ENCODE measurements at regions not wholly inside any gene's neighbourhood (a gene's known extent, or its start where the extent isn't known, plus 50 kb on each side); places are given as distances from the start of the nearest gene placed in this dataset.

- no peaks in the 10 kb centered on the region for H3K4me1 ChIP-seq (ENCODE audit: low read length)
- no peaks in the 10 kb centered on the region for H3K9me3 ChIP-seq (ENCODE audit: low read length)
- H3K27me3 ChIP-seq (ENCODE audit: low read length): no peaks in the 10 kb centered on the region
- no peak for DNase-seq
- H2AFZ ChIP-seq (ENCODE audit: low read length): no peak overlapping the region
- H3K79me2 ChIP-seq (ENCODE audit: low read length): no peaks in the 10 kb centered on the region
- H3K4me3 ChIP-seq (ENCODE audit: low read length): no peak overlapping the region
- no peaks in the 10 kb centered on the region for H3K9me2 ChIP-seq (replicated peaks; ENCODE audit: insufficient read depth, low read length)
- no peak overlapping the region for H3K9ac ChIP-seq (ENCODE audit: low read length)
- H4K20me1 ChIP-seq (ENCODE audit: insufficient read depth, low read depth, low read length): no peaks in the 10 kb centered on the region
- no peaks in the 10 kb centered on the region for H3K36me3 ChIP-seq (ENCODE audit: insufficient read depth, low read length)
- H3K4me2 ChIP-seq (ENCODE audit: low read depth, low read length, poor library complexity, severe bottlenecking): no peak overlapping the region
- H3K27ac ChIP-seq (ENCODE audit: low read length): no peak overlapping the region
Measured at GRCh38 chr1:29500651-29501050, 264.3 kb downstream of the PTPRU start.

- no peaks in the 10 kb centered on the region for H3K9me3 ChIP-seq (ENCODE audit: low read length)
- no peaks in the 10 kb centered on the region for H3K9me2 ChIP-seq (replicated peaks; ENCODE audit: insufficient read depth, low read length)
- H4K20me1 ChIP-seq (ENCODE audit: insufficient read depth, low read depth, low read length): no peaks in the 10 kb centered on the region
- H3K9ac ChIP-seq (ENCODE audit: low read length): no peak overlapping the region
- no peak overlapping the region for H3K4me3 ChIP-seq (ENCODE audit: low read length)
- H3K36me3 ChIP-seq (ENCODE audit: insufficient read depth, low read length): no peaks in the 10 kb centered on the region
- no peak overlapping the region for H2AFZ ChIP-seq (ENCODE audit: low read length)
- no peaks in the 10 kb centered on the region for H3K27me3 ChIP-seq (ENCODE audit: low read length)
- no peaks in the 10 kb centered on the region for H3K4me1 ChIP-seq (ENCODE audit: low read length)
- no peak for DNase-seq
- H3K27ac ChIP-seq (ENCODE audit: low read length): no peak overlapping the region
- H3K4me2 ChIP-seq (ENCODE audit: low read depth, low read length, poor library complexity, severe bottlenecking): no peak overlapping the region
- H3K79me2 ChIP-seq (ENCODE audit: low read length): no peaks in the 10 kb centered on the region
Measured at GRCh38 chr1:29500041-29500440, 263.7 kb downstream of the PTPRU start.

- no peaks in the 10 kb centered on the region for H3K9me2 ChIP-seq (replicated peaks; ENCODE audit: insufficient read depth, low read length)
- DNase-seq: no peak
- no peaks in the 10 kb centered on the region for H4K20me1 ChIP-seq (ENCODE audit: insufficient read depth, low read depth, low read length)
- H3K36me3 ChIP-seq (ENCODE audit: insufficient read depth, low read length): no peaks in the 10 kb centered on the region
- H3K9ac ChIP-seq (ENCODE audit: low read length): no peak overlapping the region
- H3K9me3 ChIP-seq (ENCODE audit: low read length): no peaks in the 10 kb centered on the region
- H2AFZ ChIP-seq (ENCODE audit: low read length): no peak overlapping the region
- H3K4me3 ChIP-seq (ENCODE audit: low read length): no peak overlapping the region
- no peaks in the 10 kb centered on the region for H3K27me3 ChIP-seq (ENCODE audit: low read length)
- H3K79me2 ChIP-seq (ENCODE audit: low read length): no peaks in the 10 kb centered on the region
- H3K4me2 ChIP-seq (ENCODE audit: low read depth, low read length, poor library complexity, severe bottlenecking): no peak overlapping the region
- H3K4me1 ChIP-seq (ENCODE audit: low read length): no peaks in the 10 kb centered on the region
- no peak overlapping the region for H3K27ac ChIP-seq (ENCODE audit: low read length)
Measured at GRCh38 chr1:29499104-29499650, 262.9 kb downstream of the PTPRU start.

GRCh38 chr1:29498126-29499103 lies 262.1 kb downstream of the PTPRU start:
- H3K4me3 ChIP-seq (ENCODE audit: low read length): no peak overlapping the region
- H3K9me2 ChIP-seq (replicated peaks; ENCODE audit: insufficient read depth, low read length): no peaks in the 10 kb centered on the region
- no peak overlapping the region for H3K9ac ChIP-seq (ENCODE audit: low read length)
- no peak overlapping the region for H3K27ac ChIP-seq (ENCODE audit: low read length)
- H3K4me2 ChIP-seq (ENCODE audit: low read depth, low read length, poor library complexity, severe bottlenecking): no peak overlapping the region
- no peaks in the 10 kb centered on the region for H3K36me3 ChIP-seq (ENCODE audit: insufficient read depth, low read length)
- H3K9me3 ChIP-seq (ENCODE audit: low read length): no peaks in the 10 kb centered on the region
- H2AFZ ChIP-seq (ENCODE audit: low read length): no peak overlapping the region
- H4K20me1 ChIP-seq (ENCODE audit: insufficient read depth, low read depth, low read length): no peaks in the 10 kb centered on the region
- H3K27me3 ChIP-seq (ENCODE audit: low read length): no peaks in the 10 kb centered on the region
- H3K79me2 ChIP-seq (ENCODE audit: low read length): no peaks in the 10 kb centered on the region
- no peak for DNase-seq
- no peaks in the 10 kb centered on the region for H3K4me1 ChIP-seq (ENCODE audit: low read length)

- H3K9ac ChIP-seq (ENCODE audit: low read length): no peak overlapping the region
- DNase-seq: no peak
- no peak overlapping the region for H3K27ac ChIP-seq (ENCODE audit: low read length)
- H3K4me3 ChIP-seq (ENCODE audit: low read length): no peak overlapping the region
- no peaks in the 10 kb centered on the region for H3K4me1 ChIP-seq (ENCODE audit: low read length)
- H3K27me3 ChIP-seq (ENCODE audit: low read length): no peaks in the 10 kb centered on the region
- no peaks in the 10 kb centered on the region for H3K36me3 ChIP-seq (ENCODE audit: insufficient read depth, low read length)
- no peak overlapping the region for H3K4me2 ChIP-seq (ENCODE audit: low read depth, low read length, poor library complexity, severe bottlenecking)
- H3K9me2 ChIP-seq (replicated peaks; ENCODE audit: insufficient read depth, low read length): no peaks in the 10 kb centered on the region
- no peaks in the 10 kb centered on the region for H3K9me3 ChIP-seq (ENCODE audit: low read length)
- no peaks in the 10 kb centered on the region for H3K79me2 ChIP-seq (ENCODE audit: low read length)
- H2AFZ ChIP-seq (ENCODE audit: low read length): no peak overlapping the region
- no peaks in the 10 kb centered on the region for H4K20me1 ChIP-seq (ENCODE audit: insufficient read depth, low read depth, low read length)
Measured at GRCh38 chr1:29497395-29498125, 261.2 kb downstream of the PTPRU start.

GRCh38 chr1:29496701-29497100 lies 260.4 kb downstream of the PTPRU start:
- no peaks in the 10 kb centered on the region for H3K36me3 ChIP-seq (ENCODE audit: insufficient read depth, low read length)
- H2AFZ ChIP-seq (ENCODE audit: low read length): no peak overlapping the region
- no peaks in the 10 kb centered on the region for H3K4me1 ChIP-seq (ENCODE audit: low read length)
- no peaks in the 10 kb centered on the region for H4K20me1 ChIP-seq (ENCODE audit: insufficient read depth, low read depth, low read length)
- H3K79me2 ChIP-seq (ENCODE audit: low read length): no peaks in the 10 kb centered on the region
- H3K9ac ChIP-seq (ENCODE audit: low read length): no peak overlapping the region
- H3K27ac ChIP-seq (ENCODE audit: low read length): no peak overlapping the region
- no peak for DNase-seq
- no peaks in the 10 kb centered on the region for H3K9me2 ChIP-seq (replicated peaks; ENCODE audit: insufficient read depth, low read length)
- no peak overlapping the region for H3K4me3 ChIP-seq (ENCODE audit: low read length)
- no peak overlapping the region for H3K4me2 ChIP-seq (ENCODE audit: low read depth, low read length, poor library complexity, severe bottlenecking)
- H3K27me3 ChIP-seq (ENCODE audit: low read length): no peaks in the 10 kb centered on the region
- no peaks in the 10 kb centered on the region for H3K9me3 ChIP-seq (ENCODE audit: low read length)

- H3K9ac ChIP-seq (ENCODE audit: low read length): no peak overlapping the region
- H3K36me3 ChIP-seq (ENCODE audit: insufficient read depth, low read length): no peaks in the 10 kb centered on the region
- no peaks in the 10 kb centered on the region for H3K9me2 ChIP-seq (replicated peaks; ENCODE audit: insufficient read depth, low read length)
- H3K79me2 ChIP-seq (ENCODE audit: low read length): no peaks in the 10 kb centered on the region
- DNase-seq: no peak
- H3K4me1 ChIP-seq (ENCODE audit: low read length): no peaks in the 10 kb centered on the region
- H3K9me3 ChIP-seq (ENCODE audit: low read length): no peaks in the 10 kb centered on the region
- H3K4me2 ChIP-seq (ENCODE audit: low read depth, low read length, poor library complexity, severe bottlenecking): no peak overlapping the region
- H3K27me3 ChIP-seq (ENCODE audit: low read length): no peaks in the 10 kb centered on the region
- no peak overlapping the region for H3K27ac ChIP-seq (ENCODE audit: low read length)
- H4K20me1 ChIP-seq (ENCODE audit: insufficient read depth, low read depth, low read length): no peaks in the 10 kb centered on the region
- no peak overlapping the region for H2AFZ ChIP-seq (ENCODE audit: low read length)
- H3K4me3 ChIP-seq (ENCODE audit: low read length): no peak overlapping the region
Measured at GRCh38 chr1:29490204-29490934, 254.0 kb downstream of the PTPRU start.

GRCh38 chr1:29489471-29489870 lies 253.1 kb downstream of the PTPRU start:
- H3K27ac ChIP-seq (ENCODE audit: low read length): no peak overlapping the region
- H3K9me3 ChIP-seq (ENCODE audit: low read length): no peaks in the 10 kb centered on the region
- no peak overlapping the region for H3K4me3 ChIP-seq (ENCODE audit: low read length)
- H4K20me1 ChIP-seq (ENCODE audit: insufficient read depth, low read depth, low read length): no peaks in the 10 kb centered on the region
- H3K4me2 ChIP-seq (ENCODE audit: low read depth, low read length, poor library complexity, severe bottlenecking): no peak overlapping the region
- H3K27me3 ChIP-seq (ENCODE audit: low read length): no peaks in the 10 kb centered on the region
- no peaks in the 10 kb centered on the region for H3K36me3 ChIP-seq (ENCODE audit: insufficient read depth, low read length)
- H3K9me2 ChIP-seq (replicated peaks; ENCODE audit: insufficient read depth, low read length): no peaks in the 10 kb centered on the region
- H3K4me1 ChIP-seq (ENCODE audit: low read length): no peaks in the 10 kb centered on the region
- H3K9ac ChIP-seq (ENCODE audit: low read length): no peak overlapping the region
- H3K79me2 ChIP-seq (ENCODE audit: low read length): no peaks in the 10 kb centered on the region
- H2AFZ ChIP-seq (ENCODE audit: low read length): no peak overlapping the region
- DNase-seq: no peak
